Brain microvascular endothelial cell (primary cell): ENCODE measurements at regions not wholly inside any gene's neighbourhood (a gene's known extent, or its start where the extent isn't known, plus 50 kb on each side); places are given as distances from the start of the nearest gene placed in this dataset.

Source experiments
- DNase-seq: peaks from one replicate; pipeline ENCODE4 v3.0.0-alpha.2; 2020
- H3K27ac ChIP-seq: fragments of 250-450 bp; sonication (Bioruptor Pico); 2 replicates; pipeline ENCODE4 v1.5.1; 2020; ENCODE audit warnings: mild to moderate bottlenecking, moderate library complexity
- H3K27me3 ChIP-seq: fragments of 250-450 bp; sonication (Bioruptor Pico); replicated peaks from 2 replicates; pipeline ENCODE4 v1.5.1; 2020; ENCODE audit warnings: mild to moderate bottlenecking
- H3K36me3 ChIP-seq: fragments of 250-450 bp; sonication (Bioruptor Pico); replicated peaks from 2 replicates; pipeline ENCODE4 v1.5.1; 2020; ENCODE audit warnings: mild to moderate bottlenecking
- H3K4me3 ChIP-seq: 2 replicates; pipeline ENCODE4 v1.5.1; 2011; ENCODE audit warnings: low read depth, mild to moderate bottlenecking, control low read depth, low read length, moderate library complexity
- CTCF ChIP-seq: IDR thresholded peaks from 2 replicates; pipeline ENCODE4 v1.5.1; 2011; ENCODE audit warnings: low read depth, mild to moderate bottlenecking, moderate library complexity, low read length, control low read depth, inconsistent platforms; ENCODE audit errors: missing control alignments
- in situ Hi-C: cut with HindIII; loops from 2 replicates; pipeline ENCODE4 v1.10.0; 2017; ENCODE audit warnings: low sequenced_read_pairs, low pct_ligation_motif_present

- H3K36me3 ChIP-seq = no peaks in the 10 kb centered on the region
- H3K27me3 ChIP-seq = no peaks in the 10 kb centered on the region
- no peak for TF ChIP-seq CTCF
- no peak overlapping the region for H3K27ac ChIP-seq
- in situ Hi-C loops = loop anchor here (10.0 kb wide), 1 partner anchor 195 kb away; no protein-coding TSS in a partner anchor
- DNase-seq = no peak
- no peak overlapping the region for H3K4me3 ChIP-seq
Measured at GRCh38 chr3:139119331-139120025, 74.8 kb upstream of the PRR23C start.

DNA sequence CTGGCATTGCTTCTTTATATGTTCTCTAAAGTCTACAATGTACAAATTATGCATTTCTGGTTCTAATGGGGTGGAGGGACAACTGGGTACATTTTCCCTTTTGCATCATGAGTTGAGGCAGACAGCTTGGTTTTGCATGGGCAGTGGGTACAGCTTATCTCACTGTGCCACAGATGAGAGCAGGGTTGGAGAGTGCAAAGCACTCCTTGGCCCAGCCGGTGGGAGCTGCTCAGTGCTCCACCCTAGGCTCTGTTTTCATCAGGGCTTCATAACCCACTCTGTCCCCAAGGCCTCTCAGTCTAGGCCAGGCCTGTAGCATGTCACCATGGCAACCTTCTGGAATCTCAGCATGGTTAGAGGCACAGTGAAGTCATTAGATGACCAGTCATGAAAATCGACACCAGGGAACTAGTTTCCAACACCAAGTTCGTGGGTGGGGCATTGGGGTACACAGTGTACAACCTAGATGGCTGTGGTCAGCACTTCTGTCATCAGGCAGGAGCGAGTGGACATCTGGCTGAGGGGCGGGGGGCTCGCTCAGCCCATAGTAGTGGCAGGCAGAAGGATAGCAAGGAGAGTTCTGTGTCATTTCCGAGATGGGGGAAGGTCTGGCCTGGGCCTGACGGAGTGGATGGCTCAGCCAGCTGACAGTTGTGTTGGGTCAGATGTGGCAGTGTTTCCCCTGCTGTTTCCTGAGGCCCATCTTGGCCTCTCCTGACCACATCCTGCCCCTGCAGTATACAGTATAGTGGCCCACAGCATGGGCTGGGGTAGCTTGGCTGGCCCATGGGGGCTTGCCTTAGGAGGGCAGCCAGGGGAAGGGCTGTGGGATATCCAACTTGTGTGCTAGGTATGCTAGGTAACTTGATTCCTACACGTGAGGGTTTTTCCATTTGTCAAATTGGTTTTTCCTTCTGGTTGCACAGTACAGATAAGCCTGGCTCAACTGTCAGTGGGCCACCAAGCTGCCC lies 75.7 kb upstream of the PRR23C start:
- no peak for TF ChIP-seq CTCF
- H3K27me3 ChIP-seq = no peaks in the 10 kb centered on the region
- no peak overlapping the region for H3K4me3 ChIP-seq
- no peak overlapping the region for H3K27ac ChIP-seq
- peak; percentile 80 for DNase-seq
- in situ Hi-C loops = no loop called here
- H3K36me3 ChIP-seq = no peaks in the 10 kb centered on the region

GRCh38 chr3:139121513-139122220 lies 77.0 kb upstream of the PRR23C start:
- Histone ChIP-seq H3K4me3 (no peak overlapping the region), H3K27ac (no peak overlapping the region), H3K36me3 (no peaks in the 10 kb centered on the region), H3K27me3 (no peaks in the 10 kb centered on the region)
- in situ Hi-C loops = no loop called here
- TF ChIP-seq CTCF = no peak
- DNase-seq = peak; percentile 16

DNA sequence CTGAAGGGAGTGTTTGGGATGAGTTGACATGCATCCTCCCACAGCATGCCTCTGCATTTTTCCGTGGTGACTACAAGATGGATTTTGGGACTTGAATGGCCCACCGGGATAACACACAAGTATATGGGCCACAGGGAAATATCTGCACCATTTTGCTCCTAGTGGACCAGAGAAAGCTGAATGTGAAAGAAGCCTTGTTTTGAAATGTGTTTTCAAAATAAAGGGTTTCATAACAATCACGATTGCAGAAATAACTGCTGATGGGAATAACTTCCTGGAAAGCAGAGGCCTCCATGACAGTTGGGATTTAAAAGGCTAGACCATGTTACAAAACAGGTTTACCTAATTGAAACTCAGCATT lies 77.5 kb upstream of the PRR23C start:
- no peak for TF ChIP-seq CTCF
- Histone ChIP-seq H3K27me3 (no peaks in the 10 kb centered on the region), H3K36me3 (no peaks in the 10 kb centered on the region), H3K27ac (no peak overlapping the region), H3K4me3 (no peak overlapping the region)
- in situ Hi-C loops = no loop called here
- DNase-seq = no peak

GRCh38 chr3:139122612-139123011 lies 77.9 kb upstream of the PRR23C start:
- Histone ChIP-seq H3K36me3 (no peaks in the 10 kb centered on the region), H3K27ac (no peak overlapping the region), H3K4me3 (no peak overlapping the region), H3K27me3 (no peaks in the 10 kb centered on the region)
- in situ Hi-C loops = no loop called here
- DNase-seq = no peak
- no peak for TF ChIP-seq CTCF
